ENCODE measurements at regions not wholly inside any gene's neighbourhood (a gene's known extent, or its start where the extent isn't known, plus 50 kb on each side); places are given as distances from the start of the nearest gene placed in this dataset.

DNA sequence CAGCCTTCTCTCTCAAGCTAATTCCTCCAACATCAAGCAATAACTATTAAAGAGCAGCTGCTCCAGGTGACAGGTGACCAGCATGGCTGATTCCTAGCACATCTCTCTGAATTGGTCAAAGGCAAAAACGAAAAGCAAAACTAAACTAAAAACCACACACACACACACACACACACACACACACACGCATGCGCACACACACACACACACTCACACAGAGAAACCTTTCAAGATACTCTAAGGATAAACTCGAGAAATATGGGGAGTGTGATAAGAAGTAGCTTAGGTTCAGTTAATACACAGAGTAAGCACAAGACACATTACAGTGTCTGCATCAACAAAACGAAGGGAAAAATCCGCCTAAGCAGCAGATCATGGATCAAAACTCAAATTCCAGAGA, 74.5 kb upstream of the FZD7 start:
- WGBS (ENCODE audit: low lambda C conversion rate) = 80% methylated on average over 6 of the region's 6 CpGs
- H3K27me3 ChIP-seq (ENCODE audit: insufficient read depth) = no peaks in the 10 kb centered on the region
- CTCF ChIA-PET = interaction anchor here (0.9 to 1.2 kb wide), 4 partner anchors 9 to 200 kb away, joined by 3 read pairs; no protein-coding TSS in a partner anchor

More for the DNA sequence above, 74.5 kb upstream of the FZD7 start:
- TF ChIP-seq, protein P1, sequence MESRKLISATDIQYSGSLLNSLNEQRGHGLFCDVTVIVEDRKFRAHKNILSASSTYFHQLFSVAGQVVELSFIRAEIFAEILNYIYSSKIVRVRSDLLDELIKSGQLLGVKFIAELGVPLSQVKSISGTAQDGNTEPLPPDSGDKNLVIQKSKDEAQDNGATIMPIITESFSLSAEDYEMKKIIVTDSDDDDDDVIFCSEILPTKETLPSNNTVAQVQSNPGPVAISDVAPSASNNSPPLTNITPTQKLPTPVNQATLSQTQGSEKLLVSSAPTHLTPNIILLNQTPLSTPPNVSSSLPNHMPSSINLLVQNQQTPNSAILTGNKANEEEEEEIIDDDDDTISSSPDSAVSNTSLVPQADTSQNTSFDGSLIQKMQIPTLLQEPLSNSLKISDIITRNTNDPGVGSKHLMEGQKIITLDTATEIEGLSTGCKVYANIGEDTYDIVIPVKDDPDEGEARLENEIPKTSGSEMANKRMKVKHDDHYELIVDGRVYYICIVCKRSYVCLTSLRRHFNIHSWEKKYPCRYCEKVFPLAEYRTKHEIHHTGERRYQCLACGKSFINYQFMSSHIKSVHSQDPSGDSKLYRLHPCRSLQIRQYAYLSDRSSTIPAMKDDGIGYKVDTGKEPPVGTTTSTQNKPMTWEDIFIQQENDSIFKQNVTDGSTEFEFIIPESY (IDR thresholded peaks at IDR 0.05; ENCODE audit: borderline replicate concordance, low read depth) = no peak
- TF ChIP-seq TEAD4 (IDR thresholded peaks at IDR 0.05; ENCODE audit: borderline replicate concordance, insufficient read depth) (no peak), ELF1 (IDR thresholded peaks at IDR 0.05) (no peak), MEF2A (IDR thresholded peaks at IDR 0.05; ENCODE audit: borderline replicate concordance, low read depth) (no peak), MXI1 (IDR thresholded peaks at IDR 0.05; ENCODE audit: low read depth, low read length) (no peak), RAD21 (IDR thresholded peaks at IDR 0.05; ENCODE audit: low read length) (no peak), FOSL2 (IDR thresholded peaks at IDR 0.05; ENCODE audit: borderline replicate concordance, low read depth) (no peak), RXRA (IDR thresholded peaks at IDR 0.05; ENCODE audit: borderline replicate concordance, low read depth) (no peak), TCF12 (IDR thresholded peaks at IDR 0.05) (no peak), POLR2AphosphoS5 (IDR thresholded peaks at IDR 0.05; ENCODE audit: low read depth, low read length) (no peak), FOXM1 (IDR thresholded peaks at IDR 0.05; ENCODE audit: low read depth) (no peak), EP300 (IDR thresholded peaks at IDR 0.05; ENCODE audit: borderline replicate concordance in 1 of 2, low read depth in 1 of 2, low read length in 1 of 2) (no peak), EZH2phosphoT487 (IDR thresholded peaks at IDR 0.05; ENCODE audit: borderline replicate concordance, low read depth) (no peak), FOXJ3 (CRISPR knock-in tag; IDR thresholded peaks at IDR 0.05) (no peak), RCOR1 (IDR thresholded peaks at IDR 0.05; ENCODE audit: low read length) (no peak), JUND (IDR thresholded peaks at IDR 0.05) (no peak)
- TF ChIP-seq, protein P2, sequence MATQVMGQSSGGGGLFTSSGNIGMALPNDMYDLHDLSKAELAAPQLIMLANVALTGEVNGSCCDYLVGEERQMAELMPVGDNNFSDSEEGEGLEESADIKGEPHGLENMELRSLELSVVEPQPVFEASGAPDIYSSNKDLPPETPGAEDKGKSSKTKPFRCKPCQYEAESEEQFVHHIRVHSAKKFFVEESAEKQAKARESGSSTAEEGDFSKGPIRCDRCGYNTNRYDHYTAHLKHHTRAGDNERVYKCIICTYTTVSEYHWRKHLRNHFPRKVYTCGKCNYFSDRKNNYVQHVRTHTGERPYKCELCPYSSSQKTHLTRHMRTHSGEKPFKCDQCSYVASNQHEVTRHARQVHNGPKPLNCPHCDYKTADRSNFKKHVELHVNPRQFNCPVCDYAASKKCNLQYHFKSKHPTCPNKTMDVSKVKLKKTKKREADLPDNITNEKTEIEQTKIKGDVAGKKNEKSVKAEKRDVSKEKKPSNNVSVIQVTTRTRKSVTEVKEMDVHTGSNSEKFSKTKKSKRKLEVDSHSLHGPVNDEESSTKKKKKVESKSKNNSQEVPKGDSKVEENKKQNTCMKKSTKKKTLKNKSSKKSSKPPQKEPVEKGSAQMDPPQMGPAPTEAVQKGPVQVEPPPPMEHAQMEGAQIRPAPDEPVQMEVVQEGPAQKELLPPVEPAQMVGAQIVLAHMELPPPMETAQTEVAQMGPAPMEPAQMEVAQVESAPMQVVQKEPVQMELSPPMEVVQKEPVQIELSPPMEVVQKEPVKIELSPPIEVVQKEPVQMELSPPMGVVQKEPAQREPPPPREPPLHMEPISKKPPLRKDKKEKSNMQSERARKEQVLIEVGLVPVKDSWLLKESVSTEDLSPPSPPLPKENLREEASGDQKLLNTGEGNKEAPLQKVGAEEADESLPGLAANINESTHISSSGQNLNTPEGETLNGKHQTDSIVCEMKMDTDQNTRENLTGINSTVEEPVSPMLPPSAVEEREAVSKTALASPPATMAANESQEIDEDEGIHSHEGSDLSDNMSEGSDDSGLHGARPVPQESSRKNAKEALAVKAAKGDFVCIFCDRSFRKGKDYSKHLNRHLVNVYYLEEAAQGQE (IDR thresholded peaks at IDR 0.05; ENCODE audit: low read depth, low read length) = no peak
- TF ChIP-seq, protein P3, sequence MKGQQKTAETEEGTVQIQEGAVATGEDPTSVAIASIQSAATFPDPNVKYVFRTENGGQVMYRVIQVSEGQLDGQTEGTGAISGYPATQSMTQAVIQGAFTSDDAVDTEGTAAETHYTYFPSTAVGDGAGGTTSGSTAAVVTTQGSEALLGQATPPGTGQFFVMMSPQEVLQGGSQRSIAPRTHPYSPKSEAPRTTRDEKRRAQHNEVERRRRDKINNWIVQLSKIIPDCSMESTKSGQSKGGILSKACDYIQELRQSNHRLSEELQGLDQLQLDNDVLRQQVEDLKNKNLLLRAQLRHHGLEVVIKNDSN (IDR thresholded peaks at IDR 0.05; ENCODE audit: borderline replicate concordance, low read depth) = no peak
- TF ChIP-seq, protein P4, sequence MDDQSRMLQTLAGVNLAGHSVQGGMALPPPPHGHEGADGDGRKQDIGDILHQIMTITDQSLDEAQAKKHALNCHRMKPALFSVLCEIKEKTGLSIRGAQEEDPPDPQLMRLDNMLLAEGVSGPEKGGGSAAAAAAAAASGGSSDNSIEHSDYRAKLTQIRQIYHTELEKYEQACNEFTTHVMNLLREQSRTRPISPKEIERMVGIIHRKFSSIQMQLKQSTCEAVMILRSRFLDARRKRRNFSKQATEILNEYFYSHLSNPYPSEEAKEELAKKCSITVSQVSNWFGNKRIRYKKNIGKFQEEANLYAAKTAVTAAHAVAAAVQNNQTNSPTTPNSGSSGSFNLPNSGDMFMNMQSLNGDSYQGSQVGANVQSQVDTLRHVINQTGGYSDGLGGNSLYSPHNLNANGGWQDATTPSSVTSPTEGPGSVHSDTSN (IDR thresholded peaks at IDR 0.05) = no peak
- TF ChIP-seq, protein P5, sequence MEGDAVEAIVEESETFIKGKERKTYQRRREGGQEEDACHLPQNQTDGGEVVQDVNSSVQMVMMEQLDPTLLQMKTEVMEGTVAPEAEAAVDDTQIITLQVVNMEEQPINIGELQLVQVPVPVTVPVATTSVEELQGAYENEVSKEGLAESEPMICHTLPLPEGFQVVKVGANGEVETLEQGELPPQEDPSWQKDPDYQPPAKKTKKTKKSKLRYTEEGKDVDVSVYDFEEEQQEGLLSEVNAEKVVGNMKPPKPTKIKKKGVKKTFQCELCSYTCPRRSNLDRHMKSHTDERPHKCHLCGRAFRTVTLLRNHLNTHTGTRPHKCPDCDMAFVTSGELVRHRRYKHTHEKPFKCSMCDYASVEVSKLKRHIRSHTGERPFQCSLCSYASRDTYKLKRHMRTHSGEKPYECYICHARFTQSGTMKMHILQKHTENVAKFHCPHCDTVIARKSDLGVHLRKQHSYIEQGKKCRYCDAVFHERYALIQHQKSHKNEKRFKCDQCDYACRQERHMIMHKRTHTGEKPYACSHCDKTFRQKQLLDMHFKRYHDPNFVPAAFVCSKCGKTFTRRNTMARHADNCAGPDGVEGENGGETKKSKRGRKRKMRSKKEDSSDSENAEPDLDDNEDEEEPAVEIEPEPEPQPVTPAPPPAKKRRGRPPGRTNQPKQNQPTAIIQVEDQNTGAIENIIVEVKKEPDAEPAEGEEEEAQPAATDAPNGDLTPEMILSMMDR (IDR thresholded peaks at IDR 0.05) = no peak
- H3K9me3 ChIP-seq = no peaks in the 10 kb centered on the region
- no peaks in the 10 kb centered on the region for H3K36me3 ChIP-seq (replicated peaks in 1 of 2; ENCODE audit: control insufficient read depth in 1 of 2, insufficient read depth in 2 of 2, low read length in 1 of 2)
- H3K9ac ChIP-seq = no peak overlapping the region
- no peak overlapping the region for H3K27ac ChIP-seq (ENCODE audit: low read depth in 2 of 2, low read length in 1 of 2)
- no peaks in the 10 kb centered on the region for H3K79me2 ChIP-seq (ENCODE audit: insufficient read depth)
- POLR2A ChIA-PET = no interaction called here
- H4K20me1 ChIP-seq (ENCODE audit: insufficient read depth) = no peaks in the 10 kb centered on the region
- no peaks in the 10 kb centered on the region for H3F3A ChIP-seq (replicated peaks; ENCODE audit: insufficient read depth)
- H3K4me3 ChIP-seq (ENCODE audit: low read depth in 2 of 2, low read length in 1 of 2) = no peak overlapping the region
- no peak overlapping the region for H2AFZ ChIP-seq (ENCODE audit: low read depth)
- H3K4me1 ChIP-seq (ENCODE audit: control insufficient read depth in 1 of 2, insufficient read depth in 2 of 2, low read depth in 1 of 2, low read length in 1 of 2) = peaks cover 0 to 7% of the 10 kb centered on the region in 2 experiments; a peak in 1 of 4 replicates
- no peak for DNase-seq
- no peaks in the 10 kb centered on the region for H3K9me2 ChIP-seq
- no peak overlapping the region for H3K4me2 ChIP-seq

All from SK-N-SH (cell line).